CD4-positive, CD25-positive, alpha-beta regulatory T cell (primary cell): ENCODE measurements at regions not wholly inside any gene's neighbourhood (a gene's known extent, or its start where the extent isn't known, plus 50 kb on each side); places are given as distances from the start of the nearest gene placed in this dataset.

ENCODE experiments used
- ATAC-seq, 2 donors: fragments of 150-1000 bp; cut with Tn5 transposase; one replicate each; pipeline ENCODE4 v1.10.0; 2021; ENCODE audit warnings: low read depth in 2 of 2, moderate number of reproducible peaks in 2 of 2, moderate library complexity in 1 of 2
- DNase-seq, 3 donors: peaks; one replicate each; pipeline versions ENCODE4 v3.0.0 to v3.0.0-alpha.2; 2012 to 2022; ENCODE audit warnings: mixed read lengths in 1 of 3
- H3K27ac ChIP-seq: one replicate; pipeline ENCODE4 v1.7.0; 2013; ENCODE audit warnings: mild to moderate bottlenecking, low read length; ENCODE audit not compliant: insufficient read depth, poor library complexity, severe bottlenecking
- H3K27me3 ChIP-seq: one replicate; pipeline ENCODE4 v1.7.0; 2013; ENCODE audit warnings: low read length; ENCODE audit not compliant: control insufficient read depth, insufficient read depth
- H3K36me3 ChIP-seq: one replicate; pipeline ENCODE4 v1.7.0; 2013; ENCODE audit warnings: mild to moderate bottlenecking, low read length, moderate library complexity; ENCODE audit not compliant: control insufficient read depth, insufficient read depth
- H3K4me1 ChIP-seq: 2 replicates; pipeline ENCODE4 v1.7.0; 2013; ENCODE audit warnings: mild to moderate bottlenecking, low read length; ENCODE audit not compliant: insufficient read depth, control insufficient read depth, poor library complexity, severe bottlenecking
- H3K4me3 ChIP-seq: one replicate; pipeline ENCODE4 v1.7.0; 2013; ENCODE audit warnings: low read depth, mild to moderate bottlenecking, low read length, moderate library complexity
- H3K9me3 ChIP-seq, 2 experiments: 1 replicate in 1 of 2; 2 replicates in 1 of 2; pipeline ENCODE4 v1.7.0; 2013; ENCODE audit warnings: low read length in 2 of 2, mild to moderate bottlenecking in 1 of 2, moderate library complexity in 1 of 2; ENCODE audit not compliant: control insufficient read depth in 2 of 2
- H3K27ac Mint-ChIP-seq, 3 donors: one replicate each; pipeline ENCODE4 v1.8.0; 2020 to 2022; ENCODE audit warnings: mild to moderate bottlenecking in 3 of 3, mixed read lengths in 3 of 3, moderate library complexity in 2 of 3
- H3K27me3 Mint-ChIP-seq: one replicate; pipeline ENCODE4 v1.8.0; 2022; ENCODE audit warnings: mild to moderate bottlenecking, mixed read lengths
- H3K36me3 Mint-ChIP-seq: one replicate; pipeline ENCODE4 v1.8.0; 2020; ENCODE audit warnings: mixed read lengths
- H3K4me1 Mint-ChIP-seq, 4 donors: one replicate each; pipeline ENCODE4 v1.8.0; 2020 to 2022; ENCODE audit warnings: mixed read lengths in 4 of 4, mild to moderate bottlenecking in 1 of 4
- H3K4me3 Mint-ChIP-seq, 4 donors: one replicate each; pipeline ENCODE4 v1.8.0; 2020 to 2022; ENCODE audit warnings: mild to moderate bottlenecking in 4 of 4, mixed read lengths in 4 of 4, moderate library complexity in 3 of 4
- H3K9me3 Mint-ChIP-seq, 7 donors: one replicate each; pipeline ENCODE4 v1.8.0; 2020 to 2022; ENCODE audit warnings: mixed read lengths in 7 of 7, mild to moderate bottlenecking in 3 of 7, moderate library complexity in 2 of 7

- H3K27me3 Mint-ChIP-seq: no peaks in the 10 kb centered on the region
- H3K9me3 ChIP-seq: no peaks in the 10 kb centered on the region
- DNase-seq (no peak), ATAC-seq (no peak)
- no peaks in the 10 kb centered on the region for H3K4me1 Mint-ChIP-seq
- H3K9me3 Mint-ChIP-seq: peaks cover 0 to 4% (median 0%) of the 10 kb centered on the region in 7 donors
- no peak overlapping the region for H3K4me3 ChIP-seq
- H3K4me3 Mint-ChIP-seq: no peak overlapping the region
- H3K27ac Mint-ChIP-seq: no peak overlapping the region
- no peak overlapping the region for H3K27ac ChIP-seq
- H3K36me3 ChIP-seq: no peaks in the 10 kb centered on the region
- H3K4me1 ChIP-seq: no peaks in the 10 kb centered on the region
- H3K36me3 Mint-ChIP-seq: no peaks in the 10 kb centered on the region
- H3K27me3 ChIP-seq: no peaks in the 10 kb centered on the region
Observed at GRCh38 chr1:57724535-57724934, 300.7 kb upstream of the DAB1 start.

GRCh38 chr1:57722285-57722978 lies 298.6 kb upstream of the DAB1 start:
- H3K27ac ChIP-seq: no peak overlapping the region
- peaks cover 0 to 4% (median 0%) of the 10 kb centered on the region in 7 donors for H3K9me3 Mint-ChIP-seq
- no peaks in the 10 kb centered on the region for H3K27me3 ChIP-seq
- no peaks in the 10 kb centered on the region for H3K9me3 ChIP-seq
- H3K36me3 Mint-ChIP-seq: no peaks in the 10 kb centered on the region
- ATAC-seq: no peak
- H3K4me1 ChIP-seq: no peaks in the 10 kb centered on the region
- DNase-seq: no peak
- no peaks in the 10 kb centered on the region for H3K36me3 ChIP-seq
- no peak overlapping the region for H3K27ac Mint-ChIP-seq
- H3K27me3 Mint-ChIP-seq: no peaks in the 10 kb centered on the region
- H3K4me3 ChIP-seq: no peak overlapping the region
- no peak overlapping the region for H3K4me3 Mint-ChIP-seq
- H3K4me1 Mint-ChIP-seq: no peaks in the 10 kb centered on the region

GRCh38 chr1:57721001-57721400 lies 297.1 kb upstream of the DAB1 start:
- no peaks in the 10 kb centered on the region for H3K27me3 ChIP-seq
- Mint-ChIP-seq H3K4me1 (no peaks in the 10 kb centered on the region), H3K4me3 (no peak overlapping the region), H3K9me3 (peaks cover 0 to 4% (median 0%) of the 10 kb centered on the region in 7 donors), H3K27me3 (no peaks in the 10 kb centered on the region), H3K36me3 (no peaks in the 10 kb centered on the region), H3K27ac (no peak overlapping the region)
- no peak for ATAC-seq
- DNase-seq: no peak
- no peak overlapping the region for H3K27ac ChIP-seq
- H3K9me3 ChIP-seq: no peaks in the 10 kb centered on the region
- no peaks in the 10 kb centered on the region for H3K4me1 ChIP-seq
- no peak overlapping the region for H3K4me3 ChIP-seq
- no peaks in the 10 kb centered on the region for H3K36me3 ChIP-seq

- Mint-ChIP-seq H3K27me3 (no peaks in the 10 kb centered on the region), H3K9me3 (peaks cover 0 to 4% (median 0%) of the 10 kb centered on the region in 7 donors), H3K4me3 (no peak overlapping the region), H3K27ac (no peak overlapping the region), H3K4me1 (no peaks in the 10 kb centered on the region), H3K36me3 (no peaks in the 10 kb centered on the region)
- Histone ChIP-seq H3K4me3 (no peak overlapping the region), H3K36me3 (no peaks in the 10 kb centered on the region), H3K27me3 (no peaks in the 10 kb centered on the region), H3K27ac (no peak overlapping the region), H3K4me1 (no peaks in the 10 kb centered on the region), H3K9me3 (no peaks in the 10 kb centered on the region)
- no peak for ATAC-seq
- no peak for DNase-seq
Observed at GRCh38 chr1:57719274-57719673, 295.4 kb upstream of the DAB1 start.

GRCh38 chr1:57713501-57713900 lies 289.6 kb upstream of the DAB1 start:
- Histone ChIP-seq H3K27ac (no peak overlapping the region), H3K27me3 (no peaks in the 10 kb centered on the region), H3K4me3 (no peak overlapping the region), H3K4me1 (no peaks in the 10 kb centered on the region), H3K9me3 (no peaks in the 10 kb centered on the region), H3K36me3 (no peaks in the 10 kb centered on the region)
- Mint-ChIP-seq H3K4me3 (no peak overlapping the region), H3K27me3 (no peaks in the 10 kb centered on the region), H3K4me1 (no peaks in the 10 kb centered on the region), H3K9me3 (peaks cover 0 to 3% (median 0%) of the 10 kb centered on the region in 7 donors), H3K27ac (no peak overlapping the region), H3K36me3 (no peaks in the 10 kb centered on the region)
- DNase-seq: no peak
- ATAC-seq: no peak

- Mint-ChIP-seq H3K36me3 (no peaks in the 10 kb centered on the region), H3K27ac (no peak overlapping the region), H3K9me3 (peaks cover 0 to 3% (median 0%) of the 10 kb centered on the region in 7 donors), H3K4me3 (no peak overlapping the region), H3K27me3 (no peaks in the 10 kb centered on the region), H3K4me1 (no peaks in the 10 kb centered on the region)
- DNase-seq (no peak), ATAC-seq (no peak)
- Histone ChIP-seq H3K27me3 (no peaks in the 10 kb centered on the region), H3K4me3 (no peak overlapping the region), H3K27ac (no peak overlapping the region), H3K9me3 (no peaks in the 10 kb centered on the region), H3K4me1 (no peaks in the 10 kb centered on the region), H3K36me3 (no peaks in the 10 kb centered on the region)
Observed at GRCh38 chr1:57712846-57713245, 289.0 kb upstream of the DAB1 start.

- no peak overlapping the region for H3K27ac Mint-ChIP-seq
Observed at GRCh38 chr1:57711326-57711725, 287.5 kb upstream of the DAB1 start.

GRCh38 chr1:57707631-57708030 lies 283.8 kb upstream of the DAB1 start:
- H3K27me3 Mint-ChIP-seq: no peaks in the 10 kb centered on the region
- no peaks in the 10 kb centered on the region for H3K9me3 ChIP-seq
- H3K4me1 ChIP-seq: no peaks in the 10 kb centered on the region
- no peak overlapping the region for H3K27ac ChIP-seq
- H3K4me3 ChIP-seq: no peak overlapping the region
- H3K27me3 ChIP-seq: no peaks in the 10 kb centered on the region
- no peak overlapping the region for H3K4me3 Mint-ChIP-seq
- H3K4me1 Mint-ChIP-seq: no peaks in the 10 kb centered on the region
- ATAC-seq: no peak
- H3K27ac Mint-ChIP-seq: no peak overlapping the region
- H3K36me3 Mint-ChIP-seq: no peaks in the 10 kb centered on the region
- DNase-seq: no peak
- peaks cover 0 to 3% (median 0%) of the 10 kb centered on the region in 7 donors for H3K9me3 Mint-ChIP-seq
- H3K36me3 ChIP-seq: no peaks in the 10 kb centered on the region

More at GRCh38 chr1:57711326-57711725, 287.5 kb upstream of the DAB1 start:
- peaks cover 0 to 3% (median 1%) of the 10 kb centered on the region in 7 donors for H3K9me3 Mint-ChIP-seq
- Histone ChIP-seq H3K4me3 (no peak overlapping the region), H3K9me3 (no peaks in the 10 kb centered on the region), H3K36me3 (no peaks in the 10 kb centered on the region), H3K27ac (no peak overlapping the region), H3K4me1 (no peaks in the 10 kb centered on the region), H3K27me3 (no peaks in the 10 kb centered on the region)
- no peaks in the 10 kb centered on the region for H3K27me3 Mint-ChIP-seq
- no peak overlapping the region for H3K4me3 Mint-ChIP-seq
- ATAC-seq (no peak), DNase-seq (no peak)
- H3K4me1 Mint-ChIP-seq: no peaks in the 10 kb centered on the region
- H3K36me3 Mint-ChIP-seq: no peaks in the 10 kb centered on the region
